Skeletal muscle tissue (tissue), 3 donors: ENCODE measurements at regions not wholly inside any gene's neighbourhood (a gene's known extent, or its start where the extent isn't known, plus 50 kb on each side); places are given as distances from the start of the nearest gene placed in this dataset.
A peak's percentile ranks its signal among the peaks of the same experiment; 100 is the strongest.

Source experiments
- H3K27ac ChIP-seq: one replicate; pipeline ENCODE4 v1.7.0; 2013; ENCODE audit warnings: mild to moderate bottlenecking, low read depth, low read length, inconsistent platforms
- H3K27me3 ChIP-seq, 3 donors: one replicate each; pipeline ENCODE4 v1.7.0; 2013; ENCODE audit warnings: low read length in 3 of 3; ENCODE audit not compliant: control insufficient read depth in 3 of 3, insufficient read depth in 3 of 3
- H3K36me3 ChIP-seq, 3 donors: one replicate each; pipeline ENCODE4 v1.7.0; 2013; ENCODE audit warnings: low read length in 3 of 3; ENCODE audit not compliant: control insufficient read depth in 3 of 3, insufficient read depth in 3 of 3
- H3K4me1 ChIP-seq, 3 donors: one replicate each; pipeline ENCODE4 v1.7.0; 2013; ENCODE audit warnings: low read length in 3 of 3, mild to moderate bottlenecking in 3 of 3; ENCODE audit not compliant: control insufficient read depth in 3 of 3, insufficient read depth in 3 of 3
- H3K4me3 ChIP-seq, 3 donors: one replicate each; pipeline ENCODE4 v1.7.0; 2013; ENCODE audit warnings: low read length in 3 of 3
- H3K9ac ChIP-seq, 3 donors: one replicate each; pipeline ENCODE4 v1.7.0; 2013; ENCODE audit warnings: low read length in 3 of 3, mild to moderate bottlenecking in 3 of 3, moderate library complexity in 2 of 3, low read depth in 1 of 3
- H3K9me3 ChIP-seq, 3 donors: one replicate each; pipeline ENCODE4 v1.7.0; 2013; ENCODE audit warnings: low read length in 3 of 3; ENCODE audit not compliant: control insufficient read depth in 3 of 3
- donor health status: Osteomylitis.

GRCh38 chr13:20340136-20340758 lies 108.1 kb upstream of the GJB6 start:
- H3K9ac ChIP-seq: no peak overlapping the region
- no peaks in the 10 kb centered on the region for H3K9me3 ChIP-seq
- peak overlapping the region in 1 of 3 donors; percentile 29 for H3K4me3 ChIP-seq
- peaks cover 0 to 8% (median 2%) of the 10 kb centered on the region in 3 donors for H3K27me3 ChIP-seq
- H3K36me3 ChIP-seq: no peaks in the 10 kb centered on the region
- H3K4me1 ChIP-seq: no peaks in the 10 kb centered on the region
- H3K27ac ChIP-seq: no peak overlapping the region

GRCh38 chr13:20337884-20338551 lies 105.9 kb upstream of the GJB6 start:
- Histone ChIP-seq H3K27ac (no peak overlapping the region), H3K36me3 (no peaks in the 10 kb centered on the region), H3K4me3 (no peak overlapping the region), H3K4me1 (no peaks in the 10 kb centered on the region), H3K27me3 (peaks cover 0 to 2% (median 0%) of the 10 kb centered on the region in 3 donors), H3K9ac (no peak overlapping the region), H3K9me3 (no peaks in the 10 kb centered on the region)

- no peaks in the 10 kb centered on the region for H3K27me3 ChIP-seq
- H3K9ac ChIP-seq: no peak overlapping the region
- no peak overlapping the region for H3K4me3 ChIP-seq
- no peaks in the 10 kb centered on the region for H3K36me3 ChIP-seq
- H3K9me3 ChIP-seq: no peaks in the 10 kb centered on the region
- peaks cover 4 to 5% (median 4%) of the 10 kb centered on the region in 3 donors for H3K4me1 ChIP-seq
- no peak overlapping the region for H3K27ac ChIP-seq
Measured at GRCh38 chr13:20336761-20337160, 104.6 kb upstream of the GJB6 start.

GRCh38 chr13:20334309-20334708 lies 102.2 kb upstream of the GJB6 start:
- Histone ChIP-seq H3K27me3 (no peaks in the 10 kb centered on the region), H3K9ac (no peak overlapping the region), H3K9me3 (no peaks in the 10 kb centered on the region), H3K27ac (no peak overlapping the region), H3K4me1 (peaks cover 4 to 5% (median 4%) of the 10 kb centered on the region in 3 donors), H3K4me3 (no peak overlapping the region), H3K36me3 (no peaks in the 10 kb centered on the region)

- no peak overlapping the region for H3K9ac ChIP-seq
- H3K4me3 ChIP-seq: no peak overlapping the region
- H3K4me1 ChIP-seq: peaks cover 4 to 5% (median 4%) of the 10 kb centered on the region in 3 donors
- no peaks in the 10 kb centered on the region for H3K9me3 ChIP-seq
- H3K27ac ChIP-seq: peak overlapping the region; percentile 70
- H3K36me3 ChIP-seq: no peaks in the 10 kb centered on the region
- no peaks in the 10 kb centered on the region for H3K27me3 ChIP-seq
Measured at GRCh38 chr13:20332361-20333096, 100.4 kb upstream of the GJB6 start.

- H3K36me3 ChIP-seq: no peaks in the 10 kb centered on the region
- no peaks in the 10 kb centered on the region for H3K9me3 ChIP-seq
- H3K4me3 ChIP-seq: no peak overlapping the region
- H3K9ac ChIP-seq: no peak overlapping the region
- no peaks in the 10 kb centered on the region for H3K27me3 ChIP-seq
- peak overlapping the region; percentile 70 for H3K27ac ChIP-seq
- H3K4me1 ChIP-seq: peaks cover 4 to 5% (median 4%) of the 10 kb centered on the region in 3 donors
Measured at GRCh38 chr13:20331949-20332348, 99.8 kb upstream of the GJB6 start.

- Histone ChIP-seq H3K4me3 (no peak overlapping the region), H3K36me3 (no peaks in the 10 kb centered on the region), H3K27me3 (no peaks in the 10 kb centered on the region), H3K4me1 (peaks cover 4 to 5% (median 4%) of the 10 kb centered on the region in 3 donors), H3K27ac (no peak overlapping the region), H3K9ac (no peak overlapping the region), H3K9me3 (no peaks in the 10 kb centered on the region)
Measured at GRCh38 chr13:20331419-20331818, 99.3 kb upstream of the GJB6 start.

- no peaks in the 10 kb centered on the region for H3K27me3 ChIP-seq
- H3K4me1 ChIP-seq: no peaks in the 10 kb centered on the region
- H3K9me3 ChIP-seq: peaks cover 0 to 2% (median 0%) of the 10 kb centered on the region in 3 donors
- H3K36me3 ChIP-seq: no peaks in the 10 kb centered on the region
- H3K27ac ChIP-seq: no peak overlapping the region
- H3K4me3 ChIP-seq: no peak overlapping the region
- H3K9ac ChIP-seq: no peak overlapping the region
Measured at GRCh38 chr13:20326809-20327208, 94.7 kb upstream of the GJB6 start.

- H3K9me3 ChIP-seq: peaks cover 0 to 2% (median 0%) of the 10 kb centered on the region in 3 donors
- H3K4me3 ChIP-seq: no peak overlapping the region
- H3K27me3 ChIP-seq: no peaks in the 10 kb centered on the region
- no peak overlapping the region for H3K9ac ChIP-seq
- H3K27ac ChIP-seq: no peak overlapping the region
- H3K36me3 ChIP-seq: no peaks in the 10 kb centered on the region
- no peaks in the 10 kb centered on the region for H3K4me1 ChIP-seq
Measured at GRCh38 chr13:20326276-20326675, 94.2 kb upstream of the GJB6 start.

- Histone ChIP-seq H3K4me3 (no peak overlapping the region), H3K9me3 (peaks cover 0 to 2% (median 0%) of the 10 kb centered on the region in 3 donors), H3K27me3 (peaks cover 0 to 7% (median 3%) of the 10 kb centered on the region in 3 donors), H3K9ac (no peak overlapping the region), H3K4me1 (no peaks in the 10 kb centered on the region), H3K36me3 (no peaks in the 10 kb centered on the region), H3K27ac (no peak overlapping the region)
Measured at GRCh38 chr13:20320885-20321284, 88.8 kb upstream of the GJB6 start.
